ENCODE measurements at regions not wholly inside any gene's neighbourhood (a gene's known extent, or its start where the extent isn't known, plus 50 kb on each side); places are given as distances from the start of the nearest gene placed in this dataset.

DNA sequence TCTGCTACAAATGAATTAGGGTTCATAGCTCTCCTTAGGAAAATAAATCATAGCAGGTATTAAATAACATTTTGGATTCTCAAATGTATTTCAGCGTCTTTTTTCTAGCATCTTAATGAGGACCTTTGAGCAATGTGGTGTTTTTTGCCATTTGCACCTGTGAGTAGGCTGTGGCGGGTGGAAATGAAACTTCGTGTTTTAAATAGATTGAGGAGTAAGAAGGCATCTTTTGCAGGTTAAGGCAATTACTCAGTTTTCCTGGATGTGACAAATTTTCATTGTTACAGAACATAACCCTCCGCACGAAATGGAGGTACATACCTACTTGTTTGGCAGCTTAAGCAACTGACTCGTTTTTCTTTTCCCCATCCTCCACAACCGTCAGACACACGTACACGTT, 708.9 kb upstream of the NRSN1 start:
- Histone ChIP-seq H3K9me3 (replicated peaks in 1 of 3) (no peaks in the 10 kb centered on the region), H3K27ac (no peak overlapping the region), H3K27me3 (no peaks in the 10 kb centered on the region), H3K36me3 (replicated peaks in 1 of 2) (no peaks in the 10 kb centered on the region), H3K4me1 (replicated peaks in 1 of 2) (no peaks in the 10 kb centered on the region), H3K4me3 (no peak overlapping the region)
- no peak for TF ChIP-seq POLR2A (IDR thresholded peaks at IDR 0.05)
- TF ChIP-seq, protein P1, sequence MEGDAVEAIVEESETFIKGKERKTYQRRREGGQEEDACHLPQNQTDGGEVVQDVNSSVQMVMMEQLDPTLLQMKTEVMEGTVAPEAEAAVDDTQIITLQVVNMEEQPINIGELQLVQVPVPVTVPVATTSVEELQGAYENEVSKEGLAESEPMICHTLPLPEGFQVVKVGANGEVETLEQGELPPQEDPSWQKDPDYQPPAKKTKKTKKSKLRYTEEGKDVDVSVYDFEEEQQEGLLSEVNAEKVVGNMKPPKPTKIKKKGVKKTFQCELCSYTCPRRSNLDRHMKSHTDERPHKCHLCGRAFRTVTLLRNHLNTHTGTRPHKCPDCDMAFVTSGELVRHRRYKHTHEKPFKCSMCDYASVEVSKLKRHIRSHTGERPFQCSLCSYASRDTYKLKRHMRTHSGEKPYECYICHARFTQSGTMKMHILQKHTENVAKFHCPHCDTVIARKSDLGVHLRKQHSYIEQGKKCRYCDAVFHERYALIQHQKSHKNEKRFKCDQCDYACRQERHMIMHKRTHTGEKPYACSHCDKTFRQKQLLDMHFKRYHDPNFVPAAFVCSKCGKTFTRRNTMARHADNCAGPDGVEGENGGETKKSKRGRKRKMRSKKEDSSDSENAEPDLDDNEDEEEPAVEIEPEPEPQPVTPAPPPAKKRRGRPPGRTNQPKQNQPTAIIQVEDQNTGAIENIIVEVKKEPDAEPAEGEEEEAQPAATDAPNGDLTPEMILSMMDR (IDR thresholded peaks at IDR 0.05): no peak
- WGBS, 4 donors: 77 to 87% (median 82%) methylated on average over 9 of the region's 9 CpGs
- DNase-seq: no peak
- intact Hi-C loops (cut with DNase I): no loop called here

DNA sequence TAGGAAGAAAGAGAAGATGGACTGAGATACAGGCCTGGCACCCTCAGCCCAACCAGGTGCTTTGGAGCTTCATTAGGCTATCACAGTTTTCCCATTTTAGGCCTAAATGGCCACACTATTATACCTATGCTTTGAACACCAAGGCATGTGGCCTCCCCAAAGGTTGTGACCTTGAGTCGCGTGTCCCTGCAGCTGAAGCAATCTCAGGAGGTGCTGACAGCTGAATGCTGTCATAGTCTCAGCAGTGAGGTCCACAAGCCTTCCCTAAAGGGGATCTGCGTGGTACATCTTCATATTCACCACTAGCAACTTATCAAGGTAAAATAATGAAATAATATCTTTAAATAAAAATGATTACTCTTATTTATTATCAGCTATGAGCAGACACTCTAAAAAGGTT, 707.9 kb upstream of the NRSN1 start:
- Histone ChIP-seq H3K4me3 (no peak overlapping the region), H3K4me1 (replicated peaks in 1 of 2) (no peaks in the 10 kb centered on the region), H3K9me3 (replicated peaks in 1 of 3) (no peaks in the 10 kb centered on the region), H3K36me3 (replicated peaks in 1 of 2) (no peaks in the 10 kb centered on the region), H3K27me3 (no peaks in the 10 kb centered on the region), H3K27ac (no peak overlapping the region)
- DNase-seq: no peak
- no peak for TF ChIP-seq POLR2A (IDR thresholded peaks at IDR 0.05)
- TF ChIP-seq, protein P1 (IDR thresholded peaks at IDR 0.05): no peak
- 46 to 68% (median 54%) methylated on average over 3 of the region's 3 CpGs for WGBS, 4 donors
- intact Hi-C loops (cut with DNase I): no loop called here

DNA sequence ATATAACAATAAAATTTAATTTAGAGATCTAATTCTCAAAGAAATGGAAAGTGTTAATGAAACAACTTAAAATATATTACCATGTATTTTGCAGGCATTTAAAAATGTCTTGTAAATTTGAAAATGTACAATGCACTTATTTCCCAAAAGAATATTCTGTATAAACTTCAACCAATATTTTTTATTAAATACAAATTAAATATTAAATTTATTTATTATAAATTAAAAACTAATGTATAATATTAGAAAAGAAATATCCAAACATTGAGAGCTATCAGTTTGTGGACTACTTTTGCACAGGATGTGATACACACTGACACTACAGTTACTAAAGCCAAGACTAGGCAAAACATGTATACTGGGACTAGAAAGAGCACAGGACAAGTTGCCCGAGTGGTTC, 707.0 kb upstream of the NRSN1 start:
- no peaks in the 10 kb centered on the region for H3K36me3 ChIP-seq (replicated peaks in 1 of 2)
- 78 to 98% (median 81%) methylated on average over 1 of the region's 1 CpG for WGBS, 4 donors
- no peaks in the 10 kb centered on the region for H3K4me1 ChIP-seq (replicated peaks in 1 of 2)
- H3K9me3 ChIP-seq (replicated peaks in 1 of 3): no peaks in the 10 kb centered on the region
- intact Hi-C loops (cut with DNase I): no loop called here
- no peaks in the 10 kb centered on the region for H3K27me3 ChIP-seq
- no peak for DNase-seq
- no peak overlapping the region for H3K4me3 ChIP-seq
- no peak overlapping the region for H3K27ac ChIP-seq
- TF ChIP-seq, protein P1 (IDR thresholded peaks at IDR 0.05): no peak
- TF ChIP-seq POLR2A (IDR thresholded peaks at IDR 0.05): no peak

DNA sequence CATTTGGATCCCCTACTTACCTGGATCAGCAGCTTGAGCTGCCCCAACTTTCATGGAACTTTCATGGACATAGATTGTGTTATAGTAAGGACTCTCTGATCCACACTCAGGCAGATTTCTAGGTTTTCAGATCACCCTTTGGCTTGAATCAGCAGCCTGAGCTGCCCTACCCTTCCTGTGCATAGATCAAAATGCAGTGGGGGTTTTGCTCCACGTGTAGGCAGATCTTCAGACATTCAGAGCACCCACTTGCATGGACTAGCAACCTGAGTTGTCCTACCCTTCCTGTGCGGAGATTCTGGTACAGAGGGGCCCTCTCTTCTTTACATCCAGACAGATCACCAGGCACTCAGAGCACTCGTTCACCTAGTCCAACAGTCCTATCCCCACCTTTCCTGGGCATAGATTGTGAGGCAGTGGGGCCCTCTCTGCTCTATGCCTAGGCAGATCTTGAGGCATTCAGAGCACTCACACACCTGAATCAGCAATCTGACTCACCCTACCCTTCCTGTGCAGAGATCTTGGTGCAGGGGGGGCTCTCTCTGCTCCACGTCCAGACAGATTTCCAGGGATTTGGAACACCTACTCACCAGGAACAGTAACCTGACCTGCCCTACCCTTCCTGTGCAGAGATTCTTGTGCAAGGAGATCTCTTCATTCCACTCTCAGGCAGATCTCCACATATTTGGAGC, 705.2 kb upstream of the NRSN1 start:
- intact Hi-C loops (cut with DNase I): no loop called here
- WGBS, 4 donors: 58 to 77% (median 73%) methylated on average over 2 to 4 of the region's 4 CpGs
- Histone ChIP-seq H3K27ac (no peak overlapping the region), H3K9me3 (replicated peaks in 1 of 3) (no peaks in the 10 kb centered on the region), H3K27me3 (no peaks in the 10 kb centered on the region), H3K36me3 (replicated peaks in 1 of 2) (no peaks in the 10 kb centered on the region), H3K4me3 (no peak overlapping the region), H3K4me1 (replicated peaks in 1 of 2) (no peaks in the 10 kb centered on the region)
- no peak for TF ChIP-seq POLR2A (IDR thresholded peaks at IDR 0.05)
- TF ChIP-seq, protein P1 (IDR thresholded peaks at IDR 0.05): no peak
- DNase-seq: no peak
